Peyer's patch (tissue), 4 donors: ENCODE measurements at regions not wholly inside any gene's neighbourhood (a gene's known extent, or its start where the extent isn't known, plus 50 kb on each side); places are given as distances from the start of the nearest gene placed in this dataset.

Source experiments
- POLR2A ChIP-seq, 2 donors: fragments of 450-650 bp; IDR thresholded peaks; one replicate each; pipeline ENCODE4 v1.5.1; 2017; ENCODE audit warnings: antibody characterized with exemption in 2 of 2, mild to moderate bottlenecking in 2 of 2, moderate library complexity in 2 of 2
- TF ChIP-seq, protein P1 (sequence below), 6 experiments: fragments of 450-650 bp in 4 of 6; fragments of 200-600 bp in 2 of 6; sonication (generic) in 1 of 6; IDR thresholded peaks; one replicate each; pipeline ENCODE4 v1.5.1; 2017 to 2019; ENCODE audit warnings: antibody characterized with exemption in 6 of 6, mild to moderate bottlenecking in 3 of 6, moderate library complexity in 1 of 6

DNA sequence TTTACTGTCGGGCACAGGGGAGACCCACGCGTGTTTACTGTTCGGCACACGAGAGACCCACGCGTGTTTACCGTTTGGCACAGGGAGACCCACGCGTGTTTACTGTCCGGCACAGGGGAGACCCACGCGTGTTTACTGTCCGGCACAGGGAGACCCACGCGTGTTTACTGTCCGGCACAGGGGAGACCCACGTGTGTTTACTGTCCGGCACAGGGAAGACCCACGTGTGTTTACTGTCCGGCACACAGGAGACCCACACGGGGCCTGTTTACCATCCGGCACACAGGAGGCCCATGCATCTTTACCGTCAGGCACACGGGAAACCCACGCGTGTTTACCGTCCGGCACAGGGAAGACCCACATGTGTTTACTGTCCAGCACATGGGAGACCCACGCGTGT is 525.1 kb downstream of the BRD1 start:
- TF ChIP-seq, protein P1, sequence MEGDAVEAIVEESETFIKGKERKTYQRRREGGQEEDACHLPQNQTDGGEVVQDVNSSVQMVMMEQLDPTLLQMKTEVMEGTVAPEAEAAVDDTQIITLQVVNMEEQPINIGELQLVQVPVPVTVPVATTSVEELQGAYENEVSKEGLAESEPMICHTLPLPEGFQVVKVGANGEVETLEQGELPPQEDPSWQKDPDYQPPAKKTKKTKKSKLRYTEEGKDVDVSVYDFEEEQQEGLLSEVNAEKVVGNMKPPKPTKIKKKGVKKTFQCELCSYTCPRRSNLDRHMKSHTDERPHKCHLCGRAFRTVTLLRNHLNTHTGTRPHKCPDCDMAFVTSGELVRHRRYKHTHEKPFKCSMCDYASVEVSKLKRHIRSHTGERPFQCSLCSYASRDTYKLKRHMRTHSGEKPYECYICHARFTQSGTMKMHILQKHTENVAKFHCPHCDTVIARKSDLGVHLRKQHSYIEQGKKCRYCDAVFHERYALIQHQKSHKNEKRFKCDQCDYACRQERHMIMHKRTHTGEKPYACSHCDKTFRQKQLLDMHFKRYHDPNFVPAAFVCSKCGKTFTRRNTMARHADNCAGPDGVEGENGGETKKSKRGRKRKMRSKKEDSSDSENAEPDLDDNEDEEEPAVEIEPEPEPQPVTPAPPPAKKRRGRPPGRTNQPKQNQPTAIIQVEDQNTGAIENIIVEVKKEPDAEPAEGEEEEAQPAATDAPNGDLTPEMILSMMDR (IDR thresholded peaks at IDR 0.05), result no peak
- TF ChIP-seq POLR2A (IDR thresholded peaks at IDR 0.05), result no peak
